ENCODE measurements at regions not wholly inside any gene's neighbourhood (a gene's known extent, or its start where the extent isn't known, plus 50 kb on each side); places are given as distances from the start of the nearest gene placed in this dataset.

DNA sequence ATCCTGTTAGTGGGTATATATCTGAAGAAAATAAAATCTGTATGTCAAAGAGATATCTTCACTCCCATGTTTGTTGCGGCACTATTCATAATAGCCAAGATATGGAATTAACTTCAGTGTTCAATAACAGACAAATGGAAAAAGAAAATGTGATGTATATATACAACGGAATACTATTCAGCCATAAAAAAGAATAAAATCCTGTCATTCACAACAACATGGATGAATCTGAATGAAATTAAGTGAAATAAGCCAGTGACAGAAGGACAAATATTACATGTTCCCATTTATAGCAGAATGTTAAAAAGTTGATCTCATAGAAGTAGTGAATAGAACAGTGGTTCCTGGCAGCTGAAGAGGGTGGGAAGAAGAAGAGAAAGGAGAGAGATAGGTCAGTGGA is 239.1 kb upstream of the RUNX1 start:
- TF ChIP-seq, protein P1, sequence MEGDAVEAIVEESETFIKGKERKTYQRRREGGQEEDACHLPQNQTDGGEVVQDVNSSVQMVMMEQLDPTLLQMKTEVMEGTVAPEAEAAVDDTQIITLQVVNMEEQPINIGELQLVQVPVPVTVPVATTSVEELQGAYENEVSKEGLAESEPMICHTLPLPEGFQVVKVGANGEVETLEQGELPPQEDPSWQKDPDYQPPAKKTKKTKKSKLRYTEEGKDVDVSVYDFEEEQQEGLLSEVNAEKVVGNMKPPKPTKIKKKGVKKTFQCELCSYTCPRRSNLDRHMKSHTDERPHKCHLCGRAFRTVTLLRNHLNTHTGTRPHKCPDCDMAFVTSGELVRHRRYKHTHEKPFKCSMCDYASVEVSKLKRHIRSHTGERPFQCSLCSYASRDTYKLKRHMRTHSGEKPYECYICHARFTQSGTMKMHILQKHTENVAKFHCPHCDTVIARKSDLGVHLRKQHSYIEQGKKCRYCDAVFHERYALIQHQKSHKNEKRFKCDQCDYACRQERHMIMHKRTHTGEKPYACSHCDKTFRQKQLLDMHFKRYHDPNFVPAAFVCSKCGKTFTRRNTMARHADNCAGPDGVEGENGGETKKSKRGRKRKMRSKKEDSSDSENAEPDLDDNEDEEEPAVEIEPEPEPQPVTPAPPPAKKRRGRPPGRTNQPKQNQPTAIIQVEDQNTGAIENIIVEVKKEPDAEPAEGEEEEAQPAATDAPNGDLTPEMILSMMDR (IDR thresholded peaks at IDR 0.05): no peak
- no peak for TF ChIP-seq POLR2A (IDR thresholded peaks at IDR 0.05)

All from thyroid gland (tissue), 4 donors.